ENCODE measurements at regions not wholly inside any gene's neighbourhood (a gene's known extent, or its start where the extent isn't known, plus 50 kb on each side); places are given as distances from the start of the nearest gene placed in this dataset.

GRCh38 chr6:21999741-22000140 is 297.1 kb downstream of the PRL start:
- no peak for TF ChIP-seq CTCF (optimal IDR thresholded peaks at IDR 0.05 in 1 of 3, IDR thresholded peaks at IDR 0.05 in 1 of 3, conservative IDR thresholded peaks at IDR 0.05 in 1 of 3; ENCODE audit: extremely low read depth in 1 of 3, insufficient read depth in 2 of 3, low read length in 3 of 3)
- no peak for TF ChIP-seq EZH2 (IDR thresholded peaks at IDR 0.05; ENCODE audit: low read length)

All from keratinocyte (primary cell).